GM21723 (cell line): ENCODE measurements at regions not wholly inside any gene's neighbourhood (a gene's known extent, or its start where the extent isn't known, plus 50 kb on each side); places are given as distances from the start of the nearest gene placed in this dataset.
"Not testable (repeated sequence)": the region's sequence is repeated elsewhere in the genome, so short reads cannot be mapped to it uniquely, and the experiment has no call there.

ENCODE experiments used
- ATAC-seq: cut with Tn5 transposase; IDR thresholded peaks from one replicate; pipeline ENCODE4 v1.9.1; 2021; ENCODE audit warnings: mild to moderate bottlenecking, moderate library complexity; ENCODE audit not compliant: unreplicated experiment

DNA sequence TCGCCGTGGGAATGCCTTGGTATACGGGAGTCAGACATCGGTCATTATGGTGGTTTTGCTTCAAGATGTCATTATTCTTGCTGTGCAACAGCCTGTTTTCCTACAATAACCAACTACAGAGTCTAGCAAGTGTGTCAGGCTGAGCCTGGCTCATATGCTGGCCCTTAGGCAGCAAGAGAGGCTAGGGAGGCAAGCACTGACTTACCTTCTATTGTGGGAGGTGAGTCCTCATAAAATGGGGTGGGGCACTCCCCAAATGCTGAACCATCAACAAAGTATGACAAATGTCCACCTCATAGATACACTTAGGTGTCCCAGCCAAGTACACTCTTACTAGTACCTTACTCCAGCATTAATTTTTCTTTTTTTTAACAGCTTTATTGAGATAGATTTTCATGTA lies 77.0 kb upstream of the ATL2 start:
- no peak for ATAC-seq

DNA sequence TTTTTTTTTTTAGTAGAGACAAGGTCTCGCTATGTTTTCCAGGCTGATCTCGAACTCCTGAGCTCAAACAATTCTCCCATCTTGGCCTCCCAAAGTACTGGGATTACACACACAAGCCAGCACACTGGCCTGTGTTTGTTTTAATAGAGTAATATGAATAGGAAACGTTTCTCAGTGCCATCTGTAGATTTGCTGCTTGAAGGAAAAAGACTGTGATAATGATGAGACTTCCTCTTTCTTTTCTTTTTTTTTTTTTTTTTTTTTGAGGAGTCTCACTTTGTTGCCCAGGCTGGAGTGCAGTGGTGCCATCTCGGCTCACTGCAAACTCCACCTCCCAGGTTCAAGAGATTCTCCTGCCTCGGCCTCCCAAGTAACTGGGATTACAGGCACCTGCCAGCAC lies 74.7 kb upstream of the ATL2 start:
- ATAC-seq, result not testable (repeated sequence)

DNA sequence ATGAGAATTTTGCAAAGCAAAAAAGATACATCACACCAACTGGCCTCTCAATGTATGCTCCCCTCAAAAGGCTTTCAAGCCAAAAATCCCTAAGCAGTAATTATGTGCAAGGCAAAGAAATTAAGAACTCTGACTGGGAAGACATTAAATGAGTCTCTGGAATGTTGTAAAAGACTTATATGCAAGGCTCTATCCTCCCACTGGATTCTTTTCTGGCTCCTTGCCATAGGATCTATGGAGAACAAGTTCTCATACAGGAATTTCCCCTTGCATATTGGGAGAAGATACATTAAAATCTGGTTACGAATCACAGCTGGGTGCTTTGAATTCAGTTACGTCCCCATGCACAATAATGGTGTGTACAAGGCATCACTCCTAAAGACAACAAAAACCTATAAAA lies 73.4 kb upstream of the ATL2 start:
- ATAC-seq, result no peak

DNA sequence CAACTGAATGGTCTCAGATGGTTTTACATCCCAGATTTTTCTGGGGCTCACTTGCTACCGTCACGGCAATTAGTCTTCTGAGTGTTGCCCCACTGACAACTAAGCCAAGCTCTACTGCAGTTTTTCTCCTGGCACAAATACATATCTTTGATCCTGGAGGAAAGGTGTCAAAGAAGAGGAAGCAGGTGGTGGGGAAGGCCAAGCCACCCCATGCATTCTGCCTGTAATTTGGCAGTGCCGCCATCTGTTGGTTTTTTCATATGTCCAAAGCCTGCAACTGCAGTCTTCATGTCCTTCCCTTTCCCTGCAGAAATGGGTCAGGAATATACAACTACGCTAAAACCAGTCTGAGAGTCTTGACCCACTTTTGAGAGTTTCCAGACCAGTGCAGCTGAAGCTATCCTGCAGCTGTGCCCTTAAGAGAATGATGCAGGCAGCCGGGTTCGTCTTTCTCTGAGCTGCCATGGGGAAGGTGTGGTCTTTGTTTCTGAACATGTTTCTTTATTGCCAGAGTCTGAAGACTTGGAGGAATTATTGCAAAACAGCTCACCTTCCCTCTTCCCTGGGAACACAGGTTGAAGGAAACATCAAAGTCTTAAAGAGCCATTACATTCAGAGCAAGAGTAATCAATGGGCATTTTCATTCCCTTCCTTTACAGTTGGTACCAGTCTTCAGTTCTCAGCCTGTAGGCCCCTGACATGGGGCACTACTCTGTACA lies 71.8 kb upstream of the ATL2 start:
- no peak for ATAC-seq

DNA sequence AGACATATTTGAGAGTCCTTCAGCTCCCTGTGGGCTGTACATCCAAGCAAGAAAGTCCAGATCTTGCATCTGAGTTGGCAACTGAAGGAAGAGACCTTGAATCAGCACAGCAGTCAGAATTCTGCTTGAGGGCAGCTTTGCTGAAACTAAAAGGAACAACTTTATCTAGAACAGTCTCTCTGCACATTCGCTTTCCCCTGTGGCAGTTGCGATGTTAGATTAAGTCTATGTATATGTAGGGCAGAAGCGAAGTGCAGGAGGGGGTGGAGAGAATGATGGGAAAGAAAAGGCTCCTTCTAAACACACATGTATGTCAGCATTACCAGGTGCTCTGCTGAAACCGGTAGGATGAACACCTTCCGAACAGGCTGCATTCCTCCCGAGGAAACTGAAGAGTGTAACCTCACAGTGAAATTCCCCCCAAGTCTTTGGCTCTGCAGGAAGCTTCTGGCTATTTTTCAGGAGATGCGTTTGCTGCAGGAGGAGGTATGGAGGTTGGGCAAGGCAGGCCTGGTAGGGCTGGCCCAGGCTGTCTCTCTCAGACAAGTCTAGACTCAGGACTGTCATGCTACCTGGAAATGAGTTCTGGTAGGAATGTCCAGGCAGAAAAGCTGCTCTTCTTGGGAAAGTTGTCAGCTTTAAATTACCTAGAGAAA lies 70.0 kb upstream of the ATL2 start:
- no peak for ATAC-seq

DNA sequence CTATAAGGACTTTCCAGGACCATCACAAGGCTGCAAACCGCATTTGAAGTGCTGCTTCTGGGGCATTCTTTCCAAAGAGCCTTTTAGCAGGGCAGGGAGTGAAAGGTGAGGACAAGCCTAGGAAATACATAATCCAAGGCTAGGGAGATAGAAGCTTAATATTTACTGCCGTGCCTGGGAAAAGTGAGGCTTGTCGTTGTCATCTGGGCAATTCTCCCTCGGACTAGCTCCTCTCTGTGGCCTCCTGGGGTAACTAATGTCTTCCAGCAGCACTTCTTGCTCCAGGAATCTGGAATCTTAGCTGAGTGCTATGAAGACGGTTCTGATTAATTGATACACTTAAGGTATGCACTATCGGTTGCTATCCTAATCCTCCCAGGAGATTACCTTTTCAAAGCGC lies 69.3 kb upstream of the ATL2 start:
- ATAC-seq, result no peak

DNA sequence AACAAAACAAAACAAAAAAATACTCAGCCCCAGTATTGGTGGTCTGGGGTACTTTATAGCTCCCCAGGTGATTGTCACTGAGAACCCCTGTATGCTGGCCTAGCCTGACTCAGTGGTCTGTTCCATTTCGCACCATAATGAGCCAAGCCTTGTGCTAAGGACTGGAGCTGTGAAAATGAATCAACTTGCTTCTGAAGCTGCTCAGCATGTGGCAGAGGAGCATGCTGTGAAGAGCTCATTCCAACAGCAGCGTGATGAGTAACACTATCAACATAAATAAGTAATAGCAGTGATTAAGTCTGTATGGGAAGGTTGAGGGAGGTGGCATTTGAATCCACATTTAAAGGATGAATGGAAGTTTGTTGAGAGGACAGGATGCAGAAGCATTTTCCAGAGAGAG lies 67.2 kb upstream of the ATL2 start:
- no peak for ATAC-seq

DNA sequence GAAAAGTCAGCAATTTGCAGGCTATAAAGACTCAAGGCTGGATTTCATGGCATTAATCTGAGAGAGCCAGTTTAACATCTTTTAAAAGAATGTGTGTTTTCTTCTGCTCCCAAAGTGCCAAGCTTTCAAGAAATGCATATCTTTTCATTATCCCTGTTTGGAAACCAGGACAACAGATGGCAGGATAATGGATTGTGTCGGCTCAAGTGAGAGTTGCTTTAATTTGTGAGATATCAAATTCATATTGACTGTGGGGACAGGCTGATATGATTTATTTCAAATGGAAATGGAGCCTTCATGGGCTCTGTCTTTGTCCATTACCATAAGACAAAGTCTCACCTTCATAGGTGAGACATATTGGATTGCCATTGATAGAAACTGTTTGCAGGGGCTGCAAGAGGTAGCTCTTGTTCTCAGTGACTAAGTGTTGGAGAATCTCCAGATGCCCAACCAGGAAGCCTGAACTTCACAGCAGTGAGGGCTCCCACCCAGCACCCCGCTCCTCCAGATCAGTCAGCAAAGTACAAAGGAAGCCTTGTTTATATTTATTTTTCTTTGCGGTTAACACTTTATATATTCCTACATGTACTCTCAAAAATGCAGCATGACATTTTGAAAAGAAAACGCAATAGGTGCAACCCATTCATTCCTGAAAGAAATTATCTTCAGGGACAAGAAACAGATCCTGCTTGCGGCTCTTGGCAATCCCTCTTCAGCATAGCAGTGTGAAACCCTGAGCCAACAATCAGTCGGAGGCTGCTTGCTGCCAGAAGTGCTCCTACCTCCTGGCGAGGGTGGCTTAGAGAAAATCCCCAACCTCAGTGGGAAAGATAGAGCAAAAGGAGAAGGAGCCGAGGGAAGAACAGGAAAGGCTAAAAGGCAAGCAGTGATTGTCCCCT lies 65.8 kb upstream of the ATL2 start:
- no peak for ATAC-seq

DNA sequence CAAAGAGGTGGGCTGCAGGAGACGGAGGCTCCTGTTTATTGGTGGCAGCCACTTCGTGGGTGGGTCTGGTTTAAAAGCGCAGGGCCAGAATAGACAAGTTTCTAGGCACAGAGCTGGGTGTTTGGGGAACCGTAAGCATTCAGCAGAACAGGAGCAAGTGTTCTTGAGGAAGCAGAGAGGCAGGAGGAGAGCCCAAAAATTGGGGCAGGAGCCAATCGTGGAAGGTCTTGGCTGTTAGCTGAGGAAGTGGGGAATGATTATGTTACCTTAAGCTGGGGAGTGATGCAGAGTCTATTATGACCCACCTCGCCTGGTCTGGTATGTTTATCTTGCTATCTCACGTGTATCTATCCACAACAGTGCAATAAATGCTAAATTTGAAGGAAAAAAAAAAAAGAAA lies 64.3 kb upstream of the ATL2 start:
- ATAC-seq, result no peak

DNA sequence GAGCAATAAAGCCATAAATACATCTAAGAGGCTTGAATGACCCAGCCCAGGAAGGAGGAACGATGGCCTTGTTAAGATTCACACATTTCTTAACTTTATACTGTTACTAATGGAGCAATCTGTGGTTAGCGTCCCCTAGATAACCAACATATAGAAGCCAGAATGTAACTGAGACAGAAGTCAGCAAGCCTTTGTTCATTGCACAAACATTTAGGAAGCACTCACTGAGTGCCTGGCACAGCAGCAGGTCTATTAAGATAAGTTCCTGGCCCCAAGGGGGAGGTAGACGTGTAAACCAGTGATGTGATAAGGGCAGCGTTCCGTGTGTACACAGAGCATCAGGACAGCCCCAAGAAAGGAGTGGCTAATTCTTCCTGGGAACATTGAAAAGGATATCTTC lies 63.6 kb upstream of the ATL2 start:
- ATAC-seq, result no peak

DNA sequence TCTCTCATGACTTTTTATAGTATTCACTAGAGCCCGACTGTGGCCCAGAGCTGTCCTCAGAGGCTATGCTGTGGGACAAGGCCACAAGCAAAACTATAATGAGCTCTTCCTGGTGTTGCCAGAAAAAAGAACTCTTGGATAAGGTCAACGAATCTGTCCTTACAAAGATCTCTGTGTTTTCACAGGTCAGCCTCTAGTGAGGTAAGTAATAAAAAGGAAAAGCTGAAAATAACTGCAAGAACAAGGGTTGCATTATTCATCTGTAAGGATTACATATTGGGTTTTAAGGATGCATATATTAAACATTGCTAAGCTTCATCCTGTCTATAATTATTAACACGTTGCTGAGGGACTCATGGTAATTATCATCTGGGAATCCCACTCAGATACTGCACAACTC lies 62.8 kb upstream of the ATL2 start:
- no peak for ATAC-seq

DNA sequence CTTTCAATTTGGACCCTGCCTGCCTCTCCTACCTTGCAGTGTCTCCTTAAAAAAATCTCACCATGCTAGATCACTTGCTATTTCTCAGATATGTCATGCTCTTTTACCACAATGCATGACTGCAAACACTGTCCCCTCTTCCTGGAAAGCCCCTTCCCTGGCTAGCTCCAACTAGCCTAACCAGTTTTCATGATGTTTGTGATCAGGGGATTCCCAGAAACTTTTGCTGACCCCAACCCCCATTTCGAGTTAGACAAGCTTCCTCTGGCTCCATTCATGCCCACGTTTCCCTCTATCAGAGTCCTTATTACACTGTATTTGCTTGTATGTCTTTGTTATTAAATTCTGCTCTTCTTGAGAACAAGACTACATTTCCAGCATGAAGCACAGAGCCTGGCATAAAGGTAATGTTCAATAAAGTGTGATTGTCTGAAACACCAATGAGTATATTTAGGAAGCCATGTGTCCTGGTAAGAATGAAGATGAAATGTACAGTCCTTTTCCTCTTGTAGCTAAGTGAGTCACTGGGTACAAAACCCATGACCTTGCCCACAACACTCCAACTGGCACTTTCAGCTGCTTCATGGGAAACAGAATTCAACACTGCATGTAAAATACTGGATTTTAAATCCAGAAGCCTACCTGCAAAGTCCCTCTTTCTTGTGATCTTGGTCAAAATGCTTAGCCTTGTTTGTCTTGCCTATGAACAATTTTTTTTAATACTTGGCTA lies 62.0 kb upstream of the ATL2 start:
- peak; percentile 86 for ATAC-seq

DNA sequence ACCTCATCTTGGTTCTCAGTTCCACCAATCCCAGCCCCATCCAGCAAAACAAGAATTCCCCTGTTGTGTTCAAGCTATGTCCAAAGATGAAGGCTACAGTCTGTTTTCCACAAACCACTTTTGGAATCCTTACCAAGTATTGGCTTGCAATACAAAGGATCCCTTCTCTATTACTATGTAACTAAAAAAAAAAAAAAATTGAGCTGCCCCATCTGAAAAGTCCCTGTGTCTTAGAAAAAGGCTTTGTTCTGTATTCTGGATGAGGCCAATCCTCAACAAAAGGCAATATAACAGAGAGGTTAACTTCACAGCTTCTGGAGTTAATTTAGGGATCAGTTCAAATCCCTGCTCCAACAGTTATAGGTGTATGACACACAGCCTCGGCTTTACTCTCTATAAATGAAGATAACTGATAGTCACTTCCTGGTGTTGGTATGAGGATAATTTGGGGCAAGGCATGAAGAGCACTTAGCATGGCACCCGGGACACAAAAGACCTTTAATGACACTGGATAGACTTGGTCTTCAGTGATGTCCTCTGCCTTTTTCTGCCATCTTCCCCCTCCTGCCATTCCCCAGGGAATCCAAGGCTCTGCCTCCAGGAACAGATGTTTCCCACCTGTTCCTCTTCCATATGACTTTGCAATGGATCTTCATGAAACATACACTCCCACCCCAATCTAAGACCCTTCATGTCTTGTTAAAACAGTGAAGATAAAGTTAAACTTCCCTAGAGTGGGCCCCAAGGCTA lies 61.2 kb upstream of the ATL2 start:
- no peak for ATAC-seq

DNA sequence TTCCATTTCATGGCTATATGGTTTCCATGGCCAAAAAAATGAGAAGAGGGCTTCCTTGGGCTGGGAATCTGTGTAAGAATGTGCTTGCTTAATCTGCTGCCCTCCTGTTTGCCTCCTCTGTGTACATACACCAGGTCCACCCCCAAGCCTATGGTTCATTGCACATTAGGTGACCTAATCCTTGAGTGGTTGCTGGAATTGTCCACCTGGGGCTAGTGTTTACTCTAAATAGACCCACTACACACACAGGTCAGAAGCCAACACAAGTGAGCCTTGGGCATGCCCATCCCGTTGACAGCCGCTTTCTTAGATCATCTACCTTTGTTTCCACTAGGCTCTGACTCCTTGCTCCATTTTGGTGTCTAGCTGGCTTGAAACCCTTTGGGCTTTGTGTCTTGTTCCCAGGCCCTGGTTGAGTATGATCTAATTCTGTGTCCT lies 59.2 kb upstream of the ATL2 start:
- ATAC-seq, result no peak

DNA sequence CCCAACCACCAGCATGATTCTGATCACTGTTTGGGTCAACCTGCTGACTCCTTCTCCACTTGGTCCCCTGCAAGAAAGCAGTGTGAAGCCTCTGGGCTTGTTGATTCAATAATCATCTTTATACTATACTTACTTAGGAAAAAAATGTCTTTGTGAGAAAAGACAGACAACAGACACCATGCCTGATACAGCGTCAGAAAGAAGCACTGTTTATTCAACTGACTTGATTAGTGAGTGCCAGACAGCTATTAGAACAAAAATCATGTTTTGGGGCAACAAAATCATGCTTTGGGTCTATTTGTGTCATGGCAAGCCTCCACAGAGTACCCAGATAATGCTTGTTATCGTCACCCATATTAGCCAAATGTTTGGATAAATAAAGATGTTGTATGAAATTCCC lies 58.7 kb upstream of the ATL2 start:
- ATAC-seq, result no peak

DNA sequence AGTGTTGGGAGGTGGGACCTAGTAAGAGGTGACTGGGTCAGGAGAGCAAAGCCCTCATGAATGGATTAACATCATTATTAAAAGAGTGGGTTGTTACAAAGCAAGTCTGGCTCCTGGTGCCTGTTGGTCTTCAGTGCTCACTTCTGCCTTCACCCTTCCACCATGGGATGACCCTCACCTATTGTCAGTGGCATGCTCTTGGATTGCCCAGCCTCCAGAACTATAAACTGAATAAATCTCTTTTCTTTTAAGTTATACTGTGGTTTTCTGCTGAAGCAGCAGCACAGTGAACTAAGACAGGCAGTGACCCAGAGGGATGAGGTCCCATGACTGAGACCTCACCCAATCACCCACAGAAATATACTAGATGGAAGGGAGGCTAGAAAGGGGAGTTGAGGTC lies 57.5 kb upstream of the ATL2 start:
- ATAC-seq, result no peak

DNA sequence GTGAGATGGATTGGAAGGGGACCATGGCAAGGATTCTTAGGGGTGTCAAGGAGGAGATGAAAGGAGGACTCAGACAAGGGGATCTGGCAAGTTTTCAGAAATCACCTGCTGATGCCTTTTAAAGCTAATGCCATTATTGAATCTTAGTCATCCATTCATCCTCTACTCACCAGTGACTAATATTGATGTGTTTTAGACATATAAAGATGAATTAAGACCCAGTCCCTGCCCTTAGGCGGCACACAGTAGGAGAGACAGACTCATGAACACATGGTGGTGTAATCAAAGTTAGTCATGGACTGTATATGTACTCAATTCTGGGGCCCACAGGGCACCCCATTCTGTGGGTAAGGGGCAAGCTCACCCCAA lies 56.5 kb upstream of the ATL2 start:
- no peak for ATAC-seq

DNA sequence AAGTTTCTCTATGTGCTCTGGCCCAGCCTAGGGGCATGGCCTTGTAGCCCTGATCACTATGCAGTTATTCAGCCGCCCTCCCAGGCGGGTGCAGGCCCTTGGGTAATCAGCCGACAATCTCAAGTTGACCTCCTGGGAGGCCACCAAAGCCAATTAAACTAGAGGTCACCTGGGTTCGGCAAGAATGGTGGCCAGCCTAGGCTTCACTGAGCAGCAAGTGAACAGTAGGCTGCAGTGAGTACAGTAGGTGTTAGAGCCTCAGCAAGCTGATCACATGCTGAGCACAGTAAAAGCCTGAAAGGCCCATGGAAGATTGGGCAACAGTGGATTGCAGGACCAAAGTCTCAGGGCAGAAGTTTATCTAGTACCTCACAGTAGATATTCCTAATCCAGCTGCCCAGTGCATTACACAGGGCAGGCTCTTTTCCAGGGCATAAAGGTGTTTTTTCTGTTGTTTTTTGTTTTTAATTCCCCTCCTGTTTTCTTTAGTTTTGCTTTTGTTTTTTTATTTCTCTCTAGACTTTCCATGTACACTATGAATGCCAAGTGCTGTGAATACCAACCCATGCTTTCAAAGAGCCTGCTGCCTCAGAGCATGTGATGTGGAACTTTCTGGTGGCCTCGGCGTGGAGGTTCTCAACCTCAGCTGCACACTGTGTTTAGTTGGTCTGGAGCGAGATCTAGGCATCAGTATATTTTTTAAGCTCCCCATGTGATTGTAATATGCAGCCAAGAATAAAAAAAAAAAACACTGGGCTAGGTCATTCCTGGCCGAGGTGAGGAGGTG lies 55.9 kb upstream of the ATL2 start:
- ATAC-seq, result no peak

DNA sequence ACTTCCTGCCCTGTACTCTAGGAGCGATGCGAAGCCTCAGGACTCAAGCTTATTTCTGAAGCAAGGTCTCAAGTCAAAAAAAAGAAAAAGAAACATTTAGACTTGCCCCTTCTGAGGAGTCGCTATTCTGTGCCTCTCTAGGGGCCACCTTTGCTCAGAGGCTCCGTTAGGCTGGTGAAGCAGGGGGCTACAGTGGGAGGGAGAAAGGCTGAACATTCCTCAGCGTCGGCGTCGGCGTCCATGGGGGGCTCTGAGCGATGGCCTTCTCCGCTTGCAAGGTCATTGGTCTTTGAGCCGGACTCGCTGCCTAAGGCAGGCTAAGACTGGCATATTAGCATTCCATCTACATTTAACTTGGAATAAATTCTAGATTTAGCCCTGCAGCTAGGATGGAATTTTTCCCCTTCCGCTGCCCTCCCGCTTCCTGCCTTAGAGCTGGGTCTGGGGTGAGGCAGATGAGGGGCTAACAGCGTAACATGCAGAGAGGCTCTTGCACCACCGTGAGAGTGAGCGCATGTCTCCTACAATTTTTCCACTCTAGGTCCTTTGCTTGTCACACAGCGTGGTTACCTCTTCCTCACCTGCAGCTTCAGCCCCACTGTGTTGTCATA lies 53.6 kb upstream of the ATL2 start:
- no peak for ATAC-seq
